ENCODE measurements at regions not wholly inside any gene's neighbourhood (a gene's known extent, or its start where the extent isn't known, plus 50 kb on each side); places are given as distances from the start of the nearest gene placed in this dataset.

DNA sequence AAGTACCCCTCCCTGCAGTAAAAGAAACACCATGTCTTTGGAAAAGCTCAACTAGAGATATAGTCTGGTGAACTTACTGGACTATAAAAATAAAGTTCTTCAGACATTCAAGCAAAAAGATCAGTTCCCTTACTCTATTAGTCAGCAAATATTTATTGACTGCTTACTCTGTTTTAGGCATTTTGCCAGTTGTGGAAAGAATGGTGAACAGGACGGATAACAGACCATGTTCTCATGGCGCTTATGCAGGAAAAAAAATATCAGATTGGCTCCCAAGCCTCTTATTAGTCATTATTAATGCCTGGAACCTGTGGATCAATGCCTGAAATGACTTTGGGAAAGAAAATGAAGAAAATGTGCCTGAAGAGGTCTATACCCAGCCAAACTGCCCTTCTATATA, 282.2 kb upstream of the EPHA7 start:
- TF ChIP-seq, protein P1, sequence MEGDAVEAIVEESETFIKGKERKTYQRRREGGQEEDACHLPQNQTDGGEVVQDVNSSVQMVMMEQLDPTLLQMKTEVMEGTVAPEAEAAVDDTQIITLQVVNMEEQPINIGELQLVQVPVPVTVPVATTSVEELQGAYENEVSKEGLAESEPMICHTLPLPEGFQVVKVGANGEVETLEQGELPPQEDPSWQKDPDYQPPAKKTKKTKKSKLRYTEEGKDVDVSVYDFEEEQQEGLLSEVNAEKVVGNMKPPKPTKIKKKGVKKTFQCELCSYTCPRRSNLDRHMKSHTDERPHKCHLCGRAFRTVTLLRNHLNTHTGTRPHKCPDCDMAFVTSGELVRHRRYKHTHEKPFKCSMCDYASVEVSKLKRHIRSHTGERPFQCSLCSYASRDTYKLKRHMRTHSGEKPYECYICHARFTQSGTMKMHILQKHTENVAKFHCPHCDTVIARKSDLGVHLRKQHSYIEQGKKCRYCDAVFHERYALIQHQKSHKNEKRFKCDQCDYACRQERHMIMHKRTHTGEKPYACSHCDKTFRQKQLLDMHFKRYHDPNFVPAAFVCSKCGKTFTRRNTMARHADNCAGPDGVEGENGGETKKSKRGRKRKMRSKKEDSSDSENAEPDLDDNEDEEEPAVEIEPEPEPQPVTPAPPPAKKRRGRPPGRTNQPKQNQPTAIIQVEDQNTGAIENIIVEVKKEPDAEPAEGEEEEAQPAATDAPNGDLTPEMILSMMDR (IDR thresholded peaks at IDR 0.05; ENCODE audit: poor library complexity): no peak
- no peak for TF ChIP-seq EZH2phosphoT487 (IDR thresholded peaks at IDR 0.05; ENCODE audit: low read depth, severe bottlenecking, unreplicated experiment)
